ENCODE measurements at regions not wholly inside any gene's neighbourhood (a gene's known extent, or its start where the extent isn't known, plus 50 kb on each side); places are given as distances from the start of the nearest gene placed in this dataset.

- DNase-seq (no peak), ATAC-seq (no peak)
These were observed 63.0 kb upstream of the ZNF536 start for GRCh38 chr19:30309176-30309575.

DNA sequence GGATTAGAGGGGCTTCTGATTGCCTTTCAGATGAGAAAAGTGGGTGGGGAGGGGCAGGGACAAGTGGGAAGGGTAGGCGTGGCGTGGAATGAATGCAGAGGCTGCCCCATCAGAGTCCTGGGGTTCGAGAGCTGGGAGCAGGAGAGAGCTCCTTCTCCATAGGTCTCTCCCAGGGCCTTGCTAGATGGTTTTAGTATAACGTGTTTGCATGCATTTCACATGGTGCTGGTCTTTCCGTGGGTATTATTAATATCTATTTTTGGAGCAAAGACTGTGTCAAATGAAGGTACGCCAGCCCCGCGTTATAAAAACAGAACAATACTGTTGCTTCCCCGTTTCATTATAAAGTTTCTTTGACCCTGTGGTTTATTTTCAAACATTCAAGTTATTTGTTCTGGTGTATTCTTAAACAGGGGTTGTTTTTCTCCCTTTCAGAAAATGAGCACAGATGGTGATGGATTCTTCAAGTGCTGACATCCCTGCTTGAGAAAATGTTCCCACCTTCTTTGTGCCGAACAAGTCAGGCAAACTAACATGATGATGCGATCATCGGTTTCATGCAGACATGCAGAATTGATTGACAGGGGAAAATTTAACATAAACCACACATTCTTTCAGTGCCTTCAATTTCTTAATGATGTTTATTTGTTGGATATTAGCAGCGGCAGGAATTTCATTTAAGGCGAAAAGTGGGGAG, 62.1 kb upstream of the ZNF536 start:
- DNase-seq: no peak
- ATAC-seq: no peak

DNA sequence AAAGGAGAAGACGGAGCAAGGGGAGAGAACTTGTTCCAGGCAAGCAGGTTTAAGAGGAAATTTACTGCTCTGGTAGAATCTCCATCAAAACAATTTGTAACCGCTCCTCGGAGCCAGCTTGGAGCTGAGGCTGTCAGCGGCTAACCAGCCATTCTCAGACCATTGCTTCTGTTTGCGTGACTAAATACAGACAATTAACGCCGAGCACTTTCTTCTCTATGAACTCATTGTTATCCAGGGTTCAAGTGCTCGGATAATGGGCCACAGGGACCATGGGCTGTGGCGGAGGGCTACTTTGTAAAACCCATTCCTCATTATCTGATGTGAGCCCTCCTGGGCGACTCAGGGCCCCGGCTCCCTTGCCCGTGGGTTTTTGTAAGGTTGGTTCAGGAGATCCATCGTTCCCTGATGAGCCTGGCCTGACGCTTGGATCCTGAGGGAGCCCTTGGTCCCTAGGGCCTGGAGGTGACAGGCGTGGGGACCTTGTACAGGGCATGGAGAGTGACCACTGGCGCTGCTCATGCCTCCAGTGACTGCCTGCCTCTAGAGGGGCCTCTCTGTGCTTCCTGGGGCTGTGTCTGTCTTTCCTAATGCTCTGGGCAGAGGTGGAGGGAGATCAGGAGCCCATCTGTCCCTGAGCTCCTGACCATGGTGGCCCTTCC, 61.5 kb upstream of the ZNF536 start:
- no peak for ATAC-seq
- DNase-seq: no peak

DNA sequence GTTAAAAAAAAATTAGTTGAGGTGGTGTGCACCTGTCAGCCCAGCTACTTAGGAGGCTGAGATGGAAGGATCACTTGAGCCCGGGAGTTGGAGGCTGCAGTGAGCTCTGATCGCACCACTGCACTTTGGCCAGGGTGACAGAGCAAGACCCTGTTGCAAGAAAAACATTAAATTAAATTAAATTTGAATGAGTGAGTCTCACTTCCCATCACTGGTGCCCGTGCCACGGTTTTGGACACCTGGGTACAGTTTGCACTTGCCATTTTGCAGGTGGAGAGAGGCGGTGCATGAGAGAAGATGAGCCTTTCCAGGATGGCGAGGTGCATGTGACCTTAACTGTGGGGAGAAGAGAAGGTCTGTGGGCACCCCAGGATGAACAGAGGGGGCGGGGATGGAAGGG, 60.3 kb upstream of the ZNF536 start:
- DNase-seq: no peak
- no peak for ATAC-seq

- peak; percentile 14 for ATAC-seq
- DNase-seq: no peak
These were observed 59.4 kb upstream of the ZNF536 start for GRCh38 chr19:30312582-30313352.

GRCh38 chr19:30313353-30313750, 58.8 kb upstream of the ZNF536 start:
- no peak for ATAC-seq
- no peak for DNase-seq

DNA sequence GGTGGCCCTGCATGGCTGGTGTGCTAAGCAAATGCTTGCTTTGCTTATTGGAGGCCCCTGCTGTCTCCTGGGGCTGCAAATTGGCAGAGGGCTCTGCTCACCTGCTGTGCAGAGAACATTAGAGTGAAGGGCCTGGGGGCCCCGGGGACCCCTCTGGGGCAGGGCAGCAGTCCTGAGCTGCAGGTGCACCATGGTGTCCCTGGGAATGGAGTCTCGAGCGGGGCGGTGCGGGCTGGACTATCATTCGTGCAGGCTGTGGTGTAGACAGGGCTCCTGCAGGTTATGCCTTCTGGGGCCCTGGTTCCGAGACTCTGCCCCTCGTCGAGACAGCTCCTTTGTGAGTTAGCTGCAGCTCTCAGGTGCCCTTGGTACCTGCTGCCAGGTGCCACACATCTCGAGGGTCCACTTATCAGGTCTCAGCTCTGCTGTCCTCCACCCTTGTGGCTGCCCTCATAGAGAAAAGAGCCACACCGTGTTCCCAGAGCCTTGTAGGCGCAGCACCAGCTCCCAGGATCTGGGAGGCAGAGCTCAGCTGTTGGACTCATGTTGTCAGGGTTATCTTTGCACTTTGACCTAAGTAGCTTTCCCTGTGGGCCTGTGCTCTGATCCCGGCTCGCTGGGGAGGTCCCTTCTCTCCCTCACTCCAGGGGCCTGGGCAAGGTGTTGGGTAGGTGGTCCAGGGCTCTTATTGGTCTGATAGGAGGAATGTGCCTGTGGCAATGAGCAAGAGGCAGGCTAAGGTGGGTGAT, 58.0 kb upstream of the ZNF536 start:
- no peak for ATAC-seq

GRCh38 chr19:30314805-30315155, 57.4 kb upstream of the ZNF536 start:
- DNase-seq (no peak), ATAC-seq (no peak)

More for the DNA sequence above, 58.0 kb upstream of the ZNF536 start:
- DNase-seq: no peak

- ATAC-seq (no peak), DNase-seq (no peak)
These were observed 57.0 kb upstream of the ZNF536 start for GRCh38 chr19:30315159-30315558.

GRCh38 chr19:30316000-30316491, 56.1 kb upstream of the ZNF536 start:
- ATAC-seq (no peak), DNase-seq (no peak)

GRCh38 chr19:30316560-30317106, 55.6 kb upstream of the ZNF536 start:
- DNase-seq (no peak), ATAC-seq (no peak)

DNA sequence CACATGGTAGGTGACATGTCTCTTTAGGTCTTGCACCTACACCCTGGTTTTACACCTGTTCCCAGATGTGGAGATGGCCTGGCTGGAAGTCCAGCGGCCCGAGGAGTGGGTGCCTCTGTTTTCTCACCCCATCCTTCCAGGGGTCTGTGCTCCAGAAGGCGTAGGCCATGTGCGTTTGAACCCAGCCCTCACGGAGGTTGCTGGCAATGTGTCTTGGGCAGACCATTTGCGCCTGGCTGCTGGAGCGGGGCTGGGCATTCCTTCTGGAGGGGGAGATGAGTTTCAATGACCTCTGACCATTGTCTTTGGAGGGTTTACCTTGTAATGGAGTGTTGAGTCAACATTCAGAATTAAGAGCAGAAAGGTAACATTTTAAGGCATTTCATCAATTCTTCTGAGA, 54.8 kb upstream of the ZNF536 start:
- DNase-seq (no peak), ATAC-seq (no peak)

GRCh38 chr19:30318261-30318660, 53.9 kb upstream of the ZNF536 start:
- ATAC-seq (no peak), DNase-seq (no peak)

GRCh38 chr19:30318936-30319335, 53.2 kb upstream of the ZNF536 start:
- DNase-seq (no peak), ATAC-seq (no peak)

DNA sequence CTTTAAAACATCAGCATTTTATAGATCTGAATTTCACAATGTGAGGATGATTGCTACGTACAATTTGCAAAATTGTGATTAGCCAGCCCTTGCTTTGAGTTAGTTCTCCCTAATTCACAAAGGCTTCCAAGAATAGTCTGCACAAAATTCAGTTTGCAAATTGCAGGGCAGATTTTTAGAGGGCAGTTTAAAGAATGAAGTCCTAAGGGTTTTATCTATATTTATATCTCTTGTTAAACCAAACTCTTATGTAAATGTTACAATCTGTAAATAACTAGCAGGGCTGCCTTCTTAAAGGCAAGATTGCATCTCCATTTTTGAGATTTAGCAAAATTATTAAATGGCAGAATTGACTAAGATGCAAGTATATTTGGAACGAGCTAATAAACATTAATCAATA, 52.8 kb upstream of the ZNF536 start:
- ATAC-seq (no peak), DNase-seq (no peak)

DNA sequence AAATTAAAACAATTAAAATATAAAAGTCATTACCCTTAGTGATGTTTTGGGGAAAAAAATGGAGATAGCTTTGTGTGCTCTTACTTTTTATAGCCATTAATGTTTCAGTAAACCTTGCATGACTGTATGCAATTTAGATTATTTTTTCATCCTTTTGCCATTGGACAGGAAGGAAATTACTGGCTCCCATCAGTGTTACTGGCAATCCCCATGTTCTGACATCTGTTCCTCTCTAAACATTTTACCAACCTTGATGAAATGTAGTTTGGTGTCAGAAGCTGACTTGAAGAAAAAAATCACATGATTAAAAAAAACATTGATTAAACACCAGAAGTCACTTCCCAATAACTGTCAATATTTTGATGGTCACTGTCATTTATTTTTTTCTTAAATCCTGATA, 52.3 kb upstream of the ZNF536 start:
- ATAC-seq (no peak), DNase-seq (no peak)

DNA sequence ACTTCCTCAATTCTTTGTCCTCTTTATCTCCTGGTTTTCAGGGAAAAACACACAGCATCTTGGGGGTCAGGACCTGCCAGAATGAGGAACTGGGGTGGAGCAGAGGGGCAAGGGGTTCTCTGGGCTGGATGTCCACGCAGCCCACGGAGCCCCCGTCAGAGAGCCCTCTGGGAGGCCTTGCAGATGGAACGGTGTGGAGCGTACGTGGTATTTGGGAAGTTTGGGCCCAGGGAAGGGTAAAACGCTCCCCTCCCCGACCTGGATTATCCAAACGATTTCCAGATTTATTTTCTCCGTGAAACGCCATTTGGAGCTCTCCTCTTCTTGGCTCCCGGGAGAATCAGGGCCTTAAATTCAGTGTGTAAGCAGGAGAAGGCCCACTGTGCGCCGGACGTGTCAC, 51.7 kb upstream of the ZNF536 start:
- DNase-seq: no peak
- ATAC-seq: no peak

GRCh38 chr19:30320916-30321315, 51.3 kb upstream of the ZNF536 start:
- no peak for ATAC-seq
- no peak for DNase-seq
